GM12878 (cell line): ENCODE measurements at regions not wholly inside any gene's neighbourhood (a gene's known extent, or its start where the extent isn't known, plus 50 kb on each side); places are given as distances from the start of the nearest gene placed in this dataset.

Source experiments
- ATF7 ChIP-seq: fragments of 450-650 bp; IDR thresholded peaks from 2 replicates; pipeline ENCODE4 v1.6.1; 2016; ENCODE audit warnings: low read depth, mild to moderate bottlenecking
- BHLHE40 ChIP-seq, 2 experiments: fragments of 450-650 bp in 1 of 2; IDR thresholded peaks; 2 replicates each; pipeline ENCODE4 v1.6.1; 2011 to 2017; ENCODE audit warnings: low read depth in 2 of 2, borderline replicate concordance in 1 of 2, improper control_type of control experiment in 1 of 2, low read length in 1 of 2, mild to moderate bottlenecking in 1 of 2
- EP300 ChIP-seq, 2 experiments: fragments of 150-350 bp in 1 of 2; IDR thresholded peaks; 2 replicates each; pipeline ENCODE4 v1.6.1; 2011 to 2012; ENCODE audit warnings: low read depth in 2 of 2, low read length in 2 of 2, borderline replicate concordance in 1 of 2, improper control_type of control experiment in 1 of 2, inconsistent platforms in 1 of 2; ENCODE audit not compliant: control insufficient read depth in 1 of 2
- IKZF1 ChIP-seq: fragments of 450-650 bp; conservative IDR thresholded peaks from 2 replicates; pipeline ENCODE4 v1.6.1; 2017; ENCODE audit warnings: antibody characterized with exemption, mild to moderate bottlenecking
- MEF2B ChIP-seq: fragments of 450-650 bp; IDR thresholded peaks from 2 replicates; pipeline ENCODE4 v1.6.1; 2018; ENCODE audit warnings: mild to moderate bottlenecking, moderate library complexity; ENCODE audit not compliant: partially characterized antibody, poor library complexity, severe bottlenecking
- MTA2 ChIP-seq: fragments of 450-650 bp; IDR thresholded peaks from 2 replicates; pipeline ENCODE4 v1.6.1; 2016; ENCODE audit warnings: low read depth, mild to moderate bottlenecking, moderate library complexity
- NFXL1 ChIP-seq: fragments of 450-650 bp; IDR thresholded peaks from 2 replicates; pipeline ENCODE4 v1.6.1; 2017; ENCODE audit warnings: antibody characterized with exemption, mild to moderate bottlenecking, borderline replicate concordance
- NR2F1 ChIP-seq: fragments of 450-650 bp; conservative IDR thresholded peaks from 2 replicates; pipeline ENCODE4 v1.6.1; 2017; ENCODE audit warnings: mild to moderate bottlenecking
- PAX8 ChIP-seq: fragments of 450-650 bp; IDR thresholded peaks from 2 replicates; pipeline ENCODE4 v1.6.1; 2017; ENCODE audit warnings: mild to moderate bottlenecking, moderate library complexity
- RB1 ChIP-seq: fragments of 450-650 bp; formaldehyde crosslinking; IDR thresholded peaks from 2 replicates; pipeline ENCODE4 v1.6.1; 2017; ENCODE audit warnings: mild to moderate bottlenecking, borderline replicate concordance
- ZNF207 ChIP-seq: fragments of 450-650 bp; IDR thresholded peaks from 2 replicates; pipeline ENCODE4 v1.6.1; 2014; ENCODE audit warnings: antibody characterized with exemption, mild to moderate bottlenecking, borderline replicate concordance
- TF ChIP-seq, protein P1 (sequence below): fragments of 450-650 bp; IDR thresholded peaks from 2 replicates; pipeline ENCODE4 v1.6.1; 2018; ENCODE audit warnings: borderline replicate concordance, mild to moderate bottlenecking; ENCODE audit not compliant: partially characterized antibody
- TF ChIP-seq, protein P2 (sequence below), 3 experiments: IDR thresholded peaks in 2 of 3; conservative IDR thresholded peaks in 1 of 3; 2 replicates each; pipeline ENCODE4 v1.5.1; 2011; ENCODE audit warnings: low read depth in 3 of 3, low read length in 3 of 3, mild to moderate bottlenecking in 3 of 3, control low read depth in 2 of 3, moderate library complexity in 2 of 3, inconsistent platforms in 1 of 3, mixed read lengths in 1 of 3; ENCODE audit not compliant: control insufficient read depth in 2 of 3, insufficient read depth in 1 of 3; ENCODE audit errors: extremely low read depth in 1 of 3
- TF ChIP-seq, protein P3 (sequence below): fragments of 450-650 bp; IDR thresholded peaks from 2 replicates; pipeline ENCODE4 v1.6.1; 2017; ENCODE audit warnings: low read depth, mild to moderate bottlenecking, moderate library complexity

DNA sequence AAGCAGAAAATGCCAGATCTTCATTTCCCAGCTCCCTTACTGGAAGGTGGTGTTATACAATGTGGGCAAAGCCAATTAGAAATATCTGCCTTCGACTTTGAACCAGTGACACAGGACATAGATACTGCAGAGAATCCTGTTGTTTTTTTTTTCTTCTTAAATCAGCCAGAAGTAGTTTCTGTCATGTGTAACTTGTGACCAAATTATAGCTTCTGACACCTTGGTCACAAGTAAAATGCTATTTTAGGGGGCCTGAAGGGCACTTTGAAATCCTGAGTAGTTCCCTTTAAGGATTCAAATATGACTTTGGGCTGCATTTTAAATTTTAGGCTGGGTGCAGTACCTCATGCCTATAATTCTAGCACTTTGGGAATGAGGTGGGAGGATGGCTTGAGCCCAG is 89.0 kb upstream of the TLK1 start (continued):
- TF ChIP-seq, protein P1, sequence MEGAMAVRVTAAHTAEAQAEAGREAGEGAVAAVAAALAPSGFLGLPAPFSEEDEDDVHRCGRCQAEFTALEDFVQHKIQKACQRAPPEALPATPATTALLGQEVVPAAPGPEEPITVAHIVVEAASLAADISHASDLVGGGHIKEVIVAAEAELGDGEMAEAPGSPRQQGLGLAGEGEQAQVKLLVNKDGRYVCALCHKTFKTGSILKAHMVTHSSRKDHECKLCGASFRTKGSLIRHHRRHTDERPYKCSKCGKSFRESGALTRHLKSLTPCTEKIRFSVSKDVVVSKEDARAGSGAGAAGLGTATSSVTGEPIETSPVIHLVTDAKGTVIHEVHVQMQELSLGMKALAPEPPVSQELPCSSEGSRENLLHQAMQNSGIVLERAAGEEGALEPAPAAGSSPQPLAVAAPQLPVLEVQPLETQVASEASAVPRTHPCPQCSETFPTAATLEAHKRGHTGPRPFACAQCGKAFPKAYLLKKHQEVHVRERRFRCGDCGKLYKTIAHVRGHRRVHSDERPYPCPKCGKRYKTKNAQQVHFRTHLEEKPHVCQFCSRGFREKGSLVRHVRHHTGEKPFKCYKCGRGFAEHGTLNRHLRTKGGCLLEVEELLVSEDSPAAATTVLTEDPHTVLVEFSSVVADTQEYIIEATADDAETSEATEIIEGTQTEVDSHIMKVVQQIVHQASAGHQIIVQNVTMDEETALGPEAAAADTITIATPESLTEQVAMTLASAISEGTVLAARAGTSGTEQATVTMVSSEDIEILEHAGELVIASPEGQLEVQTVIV: no peak
- TF ChIP-seq MEF2B (peak; percentile 62), PAX8 (no peak), EP300 (IDR thresholded peaks at IDR 0.05; ENCODE audit: borderline replicate concordance in 1 of 2, control insufficient read depth in 1 of 2, low read depth in 2 of 2, low read length in 2 of 2) (peak in 1 of 2 experiments; percentile 76; a peak in 1 of 4 replicates), RB1 (no peak), ZNF207 (no peak), NR2F1 (no peak), IKZF1 (peak; percentile 25; the same call in 1 of the 2 replicates), ATF7 (peak; percentile 34; the same call in 1 of the 2 replicates), NFXL1 (no peak), BHLHE40 (IDR thresholded peaks at IDR 0.05; ENCODE audit: borderline replicate concordance in 1 of 2, low read depth in 2 of 2, low read length in 1 of 2) (peak; percentile 20 to 27; a peak in 1 of 4 replicates), MTA2 (0 out of 2 replicates have a peak, but pooled peaks have one; percentile 23)
- TF ChIP-seq, protein P2, sequence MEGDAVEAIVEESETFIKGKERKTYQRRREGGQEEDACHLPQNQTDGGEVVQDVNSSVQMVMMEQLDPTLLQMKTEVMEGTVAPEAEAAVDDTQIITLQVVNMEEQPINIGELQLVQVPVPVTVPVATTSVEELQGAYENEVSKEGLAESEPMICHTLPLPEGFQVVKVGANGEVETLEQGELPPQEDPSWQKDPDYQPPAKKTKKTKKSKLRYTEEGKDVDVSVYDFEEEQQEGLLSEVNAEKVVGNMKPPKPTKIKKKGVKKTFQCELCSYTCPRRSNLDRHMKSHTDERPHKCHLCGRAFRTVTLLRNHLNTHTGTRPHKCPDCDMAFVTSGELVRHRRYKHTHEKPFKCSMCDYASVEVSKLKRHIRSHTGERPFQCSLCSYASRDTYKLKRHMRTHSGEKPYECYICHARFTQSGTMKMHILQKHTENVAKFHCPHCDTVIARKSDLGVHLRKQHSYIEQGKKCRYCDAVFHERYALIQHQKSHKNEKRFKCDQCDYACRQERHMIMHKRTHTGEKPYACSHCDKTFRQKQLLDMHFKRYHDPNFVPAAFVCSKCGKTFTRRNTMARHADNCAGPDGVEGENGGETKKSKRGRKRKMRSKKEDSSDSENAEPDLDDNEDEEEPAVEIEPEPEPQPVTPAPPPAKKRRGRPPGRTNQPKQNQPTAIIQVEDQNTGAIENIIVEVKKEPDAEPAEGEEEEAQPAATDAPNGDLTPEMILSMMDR (IDR thresholded peaks at IDR 0.05 in 2 of 3, conservative IDR thresholded peaks at IDR 0.05 in 1 of 3; ENCODE audit: control insufficient read depth in 2 of 3, extremely low read depth in 1 of 3, insufficient read depth in 1 of 3, low read depth in 3 of 3, low read length in 3 of 3): no peak
- TF ChIP-seq, protein P3, sequence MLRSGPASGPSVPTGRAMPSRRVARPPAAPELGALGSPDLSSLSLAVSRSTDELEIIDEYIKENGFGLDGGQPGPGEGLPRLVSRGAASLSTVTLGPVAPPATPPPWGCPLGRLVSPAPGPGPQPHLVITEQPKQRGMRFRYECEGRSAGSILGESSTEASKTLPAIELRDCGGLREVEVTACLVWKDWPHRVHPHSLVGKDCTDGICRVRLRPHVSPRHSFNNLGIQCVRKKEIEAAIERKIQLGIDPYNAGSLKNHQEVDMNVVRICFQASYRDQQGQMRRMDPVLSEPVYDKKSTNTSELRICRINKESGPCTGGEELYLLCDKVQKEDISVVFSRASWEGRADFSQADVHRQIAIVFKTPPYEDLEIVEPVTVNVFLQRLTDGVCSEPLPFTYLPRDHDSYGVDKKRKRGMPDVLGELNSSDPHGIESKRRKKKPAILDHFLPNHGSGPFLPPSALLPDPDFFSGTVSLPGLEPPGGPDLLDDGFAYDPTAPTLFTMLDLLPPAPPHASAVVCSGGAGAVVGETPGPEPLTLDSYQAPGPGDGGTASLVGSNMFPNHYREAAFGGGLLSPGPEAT: 0 out of 2 replicates have a peak, but pooled peaks have one; percentile 43
